Suprapubic skin (tissue), 4 donors: ENCODE measurements at regions not wholly inside any gene's neighbourhood (a gene's known extent, or its start where the extent isn't known, plus 50 kb on each side); places are given as distances from the start of the nearest gene placed in this dataset.

ENCODE experiments used
- DNase-seq, 2 donors: peaks; one replicate each; pipeline ENCODE4 v3.0.0-alpha.2; 2019; ENCODE audit warnings: low spot score in 2 of 2
- H3K27ac ChIP-seq: fragments of 200-600 bp; sonication (generic); one replicate; pipeline ENCODE4 v1.5.1; 2019
- H3K27me3 ChIP-seq: fragments of 200-600 bp; sonication (generic); one replicate; pipeline ENCODE4 v1.5.1; 2019
- H3K36me3 ChIP-seq: fragments of 200-600 bp; sonication (generic); one replicate; pipeline ENCODE4 v1.5.1; 2019
- H3K4me1 ChIP-seq: fragments of 200-600 bp; sonication (generic); one replicate; pipeline ENCODE4 v1.5.1; 2019
- H3K4me3 ChIP-seq: fragments of 200-600 bp; sonication (generic); one replicate; pipeline ENCODE4 v1.5.1; 2019; ENCODE audit warnings: mild to moderate bottlenecking
- H3K9me3 ChIP-seq: fragments of 200-600 bp; sonication (generic); one replicate; pipeline ENCODE4 v1.5.1; 2019
- EP300 ChIP-seq: sonication (generic); formaldehyde crosslinking; IDR thresholded peaks from one replicate; pipeline ENCODE4 v1.6.1; 2017; ENCODE audit warnings: antibody characterized with exemption
- POLR2A ChIP-seq, 2 donors: fragments of 450-650 bp; IDR thresholded peaks; one replicate each; pipeline ENCODE4 v1.6.1; 2017; ENCODE audit warnings: antibody characterized with exemption in 2 of 2, mild to moderate bottlenecking in 2 of 2, moderate library complexity in 2 of 2
- POLR2AphosphoS5 ChIP-seq, 3 donors: sonication (generic); formaldehyde crosslinking; IDR thresholded peaks; one replicate each; pipeline ENCODE4 v1.6.1; 2017; ENCODE audit warnings: antibody characterized with exemption in 3 of 3
- WGBS: methylation state at CpG from one replicate; pipeline ENCODE4 v1.1.5; 2018; 5-methylcytosine and 5-hydroxymethylcytosine counted together
- TF ChIP-seq, protein P1 (sequence below), 2 donors: fragments of 200-600 bp in 1 of 2; fragments of 450-650 bp in 1 of 2; sonication (generic) in 1 of 2; IDR thresholded peaks; one replicate each; pipeline ENCODE4 v1.5.1; 2016 to 2019; ENCODE audit warnings: antibody characterized with exemption in 2 of 2, mild to moderate bottlenecking in 1 of 2, moderate library complexity in 1 of 2

DNA sequence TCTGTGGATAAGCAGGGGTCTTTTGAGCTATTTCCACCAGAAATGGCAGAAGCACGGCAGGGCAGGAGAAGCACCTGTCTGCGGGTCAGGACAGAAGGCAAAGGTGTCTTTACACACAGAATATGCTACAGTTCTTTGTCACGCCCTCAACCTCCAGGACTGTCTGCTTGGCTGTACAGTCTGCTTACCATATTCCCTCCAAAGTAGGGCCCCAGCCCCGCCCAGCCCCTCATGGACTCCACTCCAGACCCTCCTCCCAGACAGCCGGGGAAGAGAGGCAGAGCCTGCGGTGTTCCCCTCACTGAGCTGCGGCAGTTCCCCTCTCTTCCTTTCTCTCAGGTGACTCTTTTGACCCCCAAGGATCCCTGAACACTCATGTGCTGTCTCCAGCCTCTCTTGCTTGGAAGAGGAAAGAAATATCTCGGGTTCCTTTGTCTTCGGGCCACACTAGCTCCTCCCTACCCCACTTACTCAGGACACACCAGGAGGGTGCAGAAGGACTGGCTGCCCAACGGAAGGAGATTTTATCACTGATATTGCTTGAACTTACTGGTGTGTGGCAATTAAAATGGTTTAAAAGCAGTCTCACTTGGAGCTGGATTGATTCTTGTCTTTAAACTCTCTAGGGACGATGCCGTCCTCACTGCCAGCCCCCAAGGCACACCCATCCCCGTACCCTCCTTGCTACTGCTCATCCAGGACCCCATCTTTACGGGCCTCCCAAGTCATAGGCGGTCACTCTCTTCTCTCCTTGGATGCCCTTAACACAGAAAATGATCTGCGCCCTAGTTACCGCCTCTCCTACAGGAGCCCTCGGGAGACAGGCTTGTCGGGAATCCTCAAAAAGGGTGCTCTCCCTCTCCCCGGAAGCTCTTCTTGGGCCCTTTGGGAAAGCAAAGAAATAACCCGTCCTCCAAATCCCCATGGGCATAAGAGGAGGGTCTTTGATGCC, 169.7 kb downstream of the TOMM20 start:
- 93% methylated on average over 21 of the region's 21 CpGs for WGBS
- Histone ChIP-seq H3K4me3 (no peak overlapping the region), H3K9me3 (no peaks in the 10 kb centered on the region), H3K27me3 (no peaks in the 10 kb centered on the region), H3K36me3 (no peaks in the 10 kb centered on the region), H3K27ac (peak overlapping the region; percentile 8), H3K4me1 (peaks cover 42% of the 10 kb centered on the region)
- TF ChIP-seq EP300 (no peak), POLR2A (IDR thresholded peaks at IDR 0.05) (no peak), POLR2AphosphoS5 (IDR thresholded peaks at IDR 0.05) (no peak)
- TF ChIP-seq, protein P1, sequence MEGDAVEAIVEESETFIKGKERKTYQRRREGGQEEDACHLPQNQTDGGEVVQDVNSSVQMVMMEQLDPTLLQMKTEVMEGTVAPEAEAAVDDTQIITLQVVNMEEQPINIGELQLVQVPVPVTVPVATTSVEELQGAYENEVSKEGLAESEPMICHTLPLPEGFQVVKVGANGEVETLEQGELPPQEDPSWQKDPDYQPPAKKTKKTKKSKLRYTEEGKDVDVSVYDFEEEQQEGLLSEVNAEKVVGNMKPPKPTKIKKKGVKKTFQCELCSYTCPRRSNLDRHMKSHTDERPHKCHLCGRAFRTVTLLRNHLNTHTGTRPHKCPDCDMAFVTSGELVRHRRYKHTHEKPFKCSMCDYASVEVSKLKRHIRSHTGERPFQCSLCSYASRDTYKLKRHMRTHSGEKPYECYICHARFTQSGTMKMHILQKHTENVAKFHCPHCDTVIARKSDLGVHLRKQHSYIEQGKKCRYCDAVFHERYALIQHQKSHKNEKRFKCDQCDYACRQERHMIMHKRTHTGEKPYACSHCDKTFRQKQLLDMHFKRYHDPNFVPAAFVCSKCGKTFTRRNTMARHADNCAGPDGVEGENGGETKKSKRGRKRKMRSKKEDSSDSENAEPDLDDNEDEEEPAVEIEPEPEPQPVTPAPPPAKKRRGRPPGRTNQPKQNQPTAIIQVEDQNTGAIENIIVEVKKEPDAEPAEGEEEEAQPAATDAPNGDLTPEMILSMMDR (IDR thresholded peaks at IDR 0.05): no peak
- DNase-seq: peak; percentile 45 to 65

- H3K4me1 ChIP-seq: peaks cover 34% of the 10 kb centered on the region
- DNase-seq: peak in 1 of 2 donors; percentile 69
- TF ChIP-seq, protein P1 (IDR thresholded peaks at IDR 0.05): no peak
- TF ChIP-seq EP300 (no peak), POLR2A (IDR thresholded peaks at IDR 0.05) (no peak)
- H3K4me3 ChIP-seq: no peak overlapping the region
- WGBS: 85% methylated on average over 9 of the region's 13 CpGs
- no peak overlapping the region for H3K27ac ChIP-seq
- H3K36me3 ChIP-seq: no peaks in the 10 kb centered on the region
- H3K9me3 ChIP-seq: no peaks in the 10 kb centered on the region
- no peaks in the 10 kb centered on the region for H3K27me3 ChIP-seq
Observed at GRCh38 chr1:234958066-234958705, 170.5 kb downstream of the TOMM20 start.

DNA sequence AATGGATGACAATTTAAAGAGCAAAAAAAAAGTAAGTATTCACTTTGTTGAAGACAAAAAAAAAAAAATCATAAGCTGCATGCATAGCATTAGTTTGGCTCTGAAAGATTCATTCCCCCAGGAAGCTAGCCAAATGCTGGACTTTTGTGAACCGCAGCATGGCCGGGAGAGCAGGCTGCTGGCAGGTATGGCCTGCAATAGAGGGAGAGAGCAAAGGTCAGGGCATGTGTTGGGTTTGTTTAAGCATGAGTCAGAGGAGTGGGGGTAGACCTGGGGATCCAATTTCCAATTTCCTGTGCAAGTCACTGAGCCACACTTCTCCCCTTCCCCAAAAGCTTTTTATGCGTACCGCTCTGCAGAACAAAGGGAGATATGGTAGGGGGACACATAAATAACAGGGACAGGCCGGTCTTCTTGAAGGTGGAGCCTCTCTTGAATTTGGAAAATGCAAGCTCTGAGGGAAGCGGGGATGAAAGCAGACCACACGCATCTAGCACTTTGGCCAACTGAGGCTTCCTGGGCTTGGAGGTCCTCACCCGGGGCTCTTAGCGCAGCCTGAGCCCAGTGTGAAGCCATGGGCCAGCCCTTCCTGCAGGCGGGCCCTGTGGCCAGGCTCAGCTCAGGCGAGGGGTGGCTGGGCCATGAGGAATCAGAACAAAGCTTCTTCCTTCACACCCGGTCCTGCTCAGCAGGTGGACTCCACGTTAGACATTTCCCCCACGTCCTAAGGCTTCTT, 171.1 kb downstream of the TOMM20 start:
- no peaks in the 10 kb centered on the region for H3K27me3 ChIP-seq
- H3K4me1 ChIP-seq: peaks cover 27% of the 10 kb centered on the region
- TF ChIP-seq, protein P1 (IDR thresholded peaks at IDR 0.05): no peak
- TF ChIP-seq POLR2A (IDR thresholded peaks at IDR 0.05) (no peak), POLR2AphosphoS5 (IDR thresholded peaks at IDR 0.05) (no peak), EP300 (no peak)
- no peak overlapping the region for H3K27ac ChIP-seq
- DNase-seq: peak; percentile 34 to 69
- H3K36me3 ChIP-seq: no peaks in the 10 kb centered on the region
- H3K4me3 ChIP-seq: no peak overlapping the region
- WGBS: 90% methylated on average over 10 of the region's 14 CpGs
- no peaks in the 10 kb centered on the region for H3K9me3 ChIP-seq

- Histone ChIP-seq H3K27me3 (no peaks in the 10 kb centered on the region), H3K4me1 (peaks cover 21% of the 10 kb centered on the region), H3K27ac (no peak overlapping the region), H3K4me3 (no peak overlapping the region), H3K9me3 (no peaks in the 10 kb centered on the region), H3K36me3 (no peaks in the 10 kb centered on the region)
- 88% methylated on average over 11 of the region's 11 CpGs for WGBS
- DNase-seq: peak; percentile 35 to 57
- TF ChIP-seq POLR2A (IDR thresholded peaks at IDR 0.05) (no peak), POLR2AphosphoS5 (IDR thresholded peaks at IDR 0.05) (no peak), EP300 (no peak)
- TF ChIP-seq, protein P1 (IDR thresholded peaks at IDR 0.05): no peak
Observed at GRCh38 chr1:234956821-234957329, 171.8 kb downstream of the TOMM20 start.
